Neural cell (in vitro differentiated cells): ENCODE measurements at regions not wholly inside any gene's neighbourhood (a gene's known extent, or its start where the extent isn't known, plus 50 kb on each side); places are given as distances from the start of the nearest gene placed in this dataset.

ENCODE experiments used
- EP300 ChIP-seq: fragments of 450-650 bp; conservative IDR thresholded peaks from 2 replicates; pipeline ENCODE4 v1.6.1; 2014; ENCODE audit warnings: antibody characterized with exemption, mild to moderate bottlenecking, moderate library complexity; ENCODE audit not compliant: poor library complexity, severe bottlenecking
- MXI1 ChIP-seq: fragments of 450-650 bp; conservative IDR thresholded peaks from 2 replicates; pipeline ENCODE4 v1.6.1; 2014; ENCODE audit warnings: antibody characterized with exemption, mild to moderate bottlenecking; ENCODE audit not compliant: poor library complexity, severe bottlenecking
- POLR2AphosphoS5 ChIP-seq: IDR thresholded peaks from 2 replicates; pipeline ENCODE4 v1.6.1; 2012
- RAD21 ChIP-seq: fragments of 450-650 bp; conservative IDR thresholded peaks from 2 replicates; pipeline ENCODE4 v1.6.1; 2014; ENCODE audit warnings: antibody characterized with exemption, mild to moderate bottlenecking, moderate library complexity
- REST ChIP-seq: IDR thresholded peaks from 2 replicates; pipeline ENCODE4 v1.6.1; 2012; ENCODE audit warnings: borderline replicate concordance
- SMC3 ChIP-seq: fragments of 450-650 bp; conservative IDR thresholded peaks from 2 replicates; pipeline ENCODE4 v1.6.1; 2014; ENCODE audit warnings: antibody characterized with exemption, mild to moderate bottlenecking, moderate library complexity; ENCODE audit not compliant: poor library complexity
- TF ChIP-seq, protein P1 (sequence below): fragments of 450-650 bp; IDR thresholded peaks from 2 replicates; pipeline ENCODE4 v1.5.1; 2014; ENCODE audit warnings: antibody characterized with exemption, mild to moderate bottlenecking, moderate library complexity; ENCODE audit not compliant: poor library complexity, severe bottlenecking

GRCh38 chr21:28671549-28672195, 321.0 kb downstream of the LTN1 start:
- TF ChIP-seq POLR2AphosphoS5 (no peak), MXI1 (no peak), SMC3 (no peak), REST (no peak), RAD21 (no peak), EP300 (no peak)
- TF ChIP-seq, protein P1, sequence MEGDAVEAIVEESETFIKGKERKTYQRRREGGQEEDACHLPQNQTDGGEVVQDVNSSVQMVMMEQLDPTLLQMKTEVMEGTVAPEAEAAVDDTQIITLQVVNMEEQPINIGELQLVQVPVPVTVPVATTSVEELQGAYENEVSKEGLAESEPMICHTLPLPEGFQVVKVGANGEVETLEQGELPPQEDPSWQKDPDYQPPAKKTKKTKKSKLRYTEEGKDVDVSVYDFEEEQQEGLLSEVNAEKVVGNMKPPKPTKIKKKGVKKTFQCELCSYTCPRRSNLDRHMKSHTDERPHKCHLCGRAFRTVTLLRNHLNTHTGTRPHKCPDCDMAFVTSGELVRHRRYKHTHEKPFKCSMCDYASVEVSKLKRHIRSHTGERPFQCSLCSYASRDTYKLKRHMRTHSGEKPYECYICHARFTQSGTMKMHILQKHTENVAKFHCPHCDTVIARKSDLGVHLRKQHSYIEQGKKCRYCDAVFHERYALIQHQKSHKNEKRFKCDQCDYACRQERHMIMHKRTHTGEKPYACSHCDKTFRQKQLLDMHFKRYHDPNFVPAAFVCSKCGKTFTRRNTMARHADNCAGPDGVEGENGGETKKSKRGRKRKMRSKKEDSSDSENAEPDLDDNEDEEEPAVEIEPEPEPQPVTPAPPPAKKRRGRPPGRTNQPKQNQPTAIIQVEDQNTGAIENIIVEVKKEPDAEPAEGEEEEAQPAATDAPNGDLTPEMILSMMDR: no peak
